NOMO-1 treated with DMSO at 0.1 percent for 48 hours (cell line): ENCODE measurements at regions not wholly inside any gene's neighbourhood (a gene's known extent, or its start where the extent isn't known, plus 50 kb on each side); places are given as distances from the start of the nearest gene placed in this dataset.

ENCODE experiments used
- DNase-seq: peaks from one replicate; lab custom pipeline; 2025; ENCODE audit not compliant: unreplicated experiment; lab: John Stamatoyannopoulos, UW

- DNase-seq: no peak
Measured at GRCh38 chr20:62527781-62528180, 52.0 kb upstream of the GATA5 start.

DNA sequence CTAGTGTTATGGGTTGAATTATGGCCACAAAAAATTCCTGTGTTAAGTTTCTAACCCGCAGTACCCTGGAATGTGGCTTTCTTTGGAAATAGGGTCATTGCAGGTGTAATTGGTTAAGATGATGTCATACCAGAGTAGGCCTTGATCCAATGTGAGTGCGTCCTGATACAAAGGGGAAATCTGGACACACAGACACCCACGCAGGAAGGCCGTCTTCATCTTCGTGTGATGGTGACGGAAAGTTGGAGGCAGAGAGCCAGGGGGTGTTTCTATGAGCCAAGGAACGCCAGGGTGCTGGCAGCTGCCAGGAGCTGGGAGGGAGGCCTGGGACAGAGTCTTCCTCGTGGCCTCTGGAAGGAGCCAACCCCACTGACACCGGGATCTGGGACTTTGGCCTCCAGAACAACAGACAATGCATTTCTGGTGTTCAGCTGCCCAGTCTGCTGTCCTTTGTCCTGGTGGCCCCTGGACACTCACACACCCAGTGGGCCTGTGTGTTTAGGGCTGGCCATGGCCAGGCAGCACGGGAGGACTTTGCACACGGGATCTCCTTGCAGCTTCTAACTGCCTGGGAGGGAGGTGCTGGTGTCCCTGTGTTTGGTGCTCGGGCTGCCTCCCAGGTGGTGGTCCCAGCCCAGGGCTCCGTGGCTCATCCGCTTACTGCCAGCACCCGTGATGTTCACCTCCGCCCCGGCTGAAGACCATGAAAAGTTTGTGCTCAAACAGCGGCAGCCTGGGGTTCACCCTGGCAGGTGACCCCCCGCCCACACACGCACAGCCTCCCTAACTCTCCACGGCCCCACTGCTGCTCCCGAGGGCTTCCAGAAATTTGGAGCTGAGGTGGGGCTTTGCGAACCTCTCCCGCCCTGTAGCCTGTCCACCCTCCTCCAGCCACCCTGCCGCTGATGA lies 53.4 kb upstream of the GATA5 start:
- DNase-seq: no peak

- DNase-seq: no peak
Measured at GRCh38 chr20:62529896-62530642, 54.3 kb upstream of the GATA5 start.

GRCh38 chr20:62530643-62531032 lies 54.8 kb upstream of the GATA5 start:
- no peak for DNase-seq

GRCh38 chr20:62531046-62531838 lies 55.4 kb upstream of the GATA5 start:
- no peak for DNase-seq

- no peak for DNase-seq
Measured at GRCh38 chr20:62532921-62533320, 57.1 kb upstream of the GATA5 start.

DNA sequence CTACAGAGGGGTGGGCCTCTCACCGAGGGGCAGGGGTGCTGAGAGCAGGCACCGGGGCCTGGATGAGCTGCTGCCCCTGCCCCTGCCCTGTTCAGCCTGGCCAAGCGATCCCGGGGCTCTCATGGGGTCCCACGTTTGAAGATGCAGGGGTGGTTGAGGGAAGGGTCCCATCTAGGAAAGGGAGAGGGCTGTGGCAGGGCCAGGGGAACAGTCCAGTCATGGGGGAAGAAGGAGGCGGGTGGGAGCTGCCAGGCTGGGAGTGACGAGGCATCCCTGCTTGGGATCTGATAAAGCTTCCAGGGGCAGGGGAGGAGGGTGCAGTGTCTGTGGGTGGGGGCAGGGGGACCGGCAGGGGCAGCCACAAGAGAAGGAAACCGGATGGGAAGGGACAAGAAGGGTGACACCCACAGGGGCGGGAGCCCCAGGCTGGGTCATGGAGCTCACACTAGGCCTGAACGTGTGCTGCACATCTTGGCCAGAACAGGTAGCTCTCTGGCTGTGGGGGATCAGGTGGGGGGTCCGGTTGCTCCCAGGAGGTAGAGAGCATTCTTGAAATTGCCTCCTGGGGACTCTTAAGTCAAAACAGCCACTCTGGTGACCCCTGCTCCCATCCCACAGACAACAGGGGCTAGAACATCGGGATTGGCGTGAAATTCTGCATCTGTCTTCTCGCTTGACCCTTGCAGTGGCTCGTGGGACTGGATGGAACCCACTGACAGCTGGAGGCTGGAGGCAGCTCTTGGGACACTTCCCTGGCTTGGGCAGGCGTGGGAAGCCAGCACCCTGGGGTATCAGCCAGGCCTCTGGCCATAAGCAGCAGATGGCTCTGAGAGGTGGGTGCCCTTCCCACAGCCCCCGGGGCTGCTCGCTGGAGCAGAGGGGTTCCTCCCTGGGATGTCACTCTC lies 58.0 kb upstream of the GATA5 start:
- DNase-seq: no peak

GRCh38 chr20:62534526-62535221 lies 58.9 kb upstream of the GATA5 start:
- no peak for DNase-seq

DNA sequence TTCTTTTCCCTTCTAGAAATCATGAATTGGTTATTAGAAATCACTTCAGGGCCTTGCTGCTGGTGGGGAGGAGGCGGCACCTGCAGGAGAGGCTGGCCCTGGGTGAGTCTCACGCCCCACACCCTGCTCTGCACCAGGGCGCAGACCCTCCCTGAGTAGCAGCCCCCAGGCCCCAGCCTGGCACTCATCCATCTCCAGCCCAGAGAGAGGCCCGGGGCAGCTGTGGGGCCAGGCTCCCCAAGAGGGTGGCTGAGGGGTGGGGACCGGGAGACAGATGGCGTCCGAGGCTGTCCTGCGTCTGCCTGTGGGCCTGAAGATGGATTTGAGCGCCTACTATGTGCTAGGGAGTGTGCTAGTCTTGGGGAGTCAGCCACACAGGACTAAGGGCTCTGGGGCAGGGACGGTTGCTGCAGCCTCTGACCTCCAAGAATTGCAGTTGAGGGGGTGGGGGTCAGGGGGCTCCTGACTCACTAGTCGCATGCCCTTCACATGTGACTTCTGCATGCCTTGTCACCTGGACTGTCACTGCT lies 59.6 kb upstream of the GATA5 start:
- no peak for DNase-seq

DNA sequence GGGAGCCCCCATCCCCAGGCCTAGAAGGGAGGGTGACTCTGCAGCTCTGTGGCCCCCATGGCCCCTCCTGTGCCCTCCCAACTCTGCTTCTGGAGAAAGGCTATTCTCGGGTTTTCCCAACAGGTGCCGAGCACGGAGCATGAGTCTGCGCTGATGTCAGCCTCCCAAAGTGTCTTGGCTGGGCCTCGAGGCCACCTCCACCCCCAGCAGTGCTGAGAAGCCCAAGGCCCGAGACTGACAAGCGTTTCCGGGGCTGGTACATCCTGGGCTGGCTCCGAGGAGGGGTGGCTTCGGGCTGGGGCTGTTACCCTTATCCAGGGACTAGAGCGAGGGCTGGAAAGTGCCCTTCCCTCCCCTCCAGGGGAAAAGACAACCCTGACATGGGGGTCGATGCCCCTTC lies 60.2 kb upstream of the GATA5 start:
- DNase-seq: no peak

- DNase-seq: no peak
Measured at GRCh38 chr20:62536871-62537401, 61.1 kb upstream of the GATA5 start.

DNA sequence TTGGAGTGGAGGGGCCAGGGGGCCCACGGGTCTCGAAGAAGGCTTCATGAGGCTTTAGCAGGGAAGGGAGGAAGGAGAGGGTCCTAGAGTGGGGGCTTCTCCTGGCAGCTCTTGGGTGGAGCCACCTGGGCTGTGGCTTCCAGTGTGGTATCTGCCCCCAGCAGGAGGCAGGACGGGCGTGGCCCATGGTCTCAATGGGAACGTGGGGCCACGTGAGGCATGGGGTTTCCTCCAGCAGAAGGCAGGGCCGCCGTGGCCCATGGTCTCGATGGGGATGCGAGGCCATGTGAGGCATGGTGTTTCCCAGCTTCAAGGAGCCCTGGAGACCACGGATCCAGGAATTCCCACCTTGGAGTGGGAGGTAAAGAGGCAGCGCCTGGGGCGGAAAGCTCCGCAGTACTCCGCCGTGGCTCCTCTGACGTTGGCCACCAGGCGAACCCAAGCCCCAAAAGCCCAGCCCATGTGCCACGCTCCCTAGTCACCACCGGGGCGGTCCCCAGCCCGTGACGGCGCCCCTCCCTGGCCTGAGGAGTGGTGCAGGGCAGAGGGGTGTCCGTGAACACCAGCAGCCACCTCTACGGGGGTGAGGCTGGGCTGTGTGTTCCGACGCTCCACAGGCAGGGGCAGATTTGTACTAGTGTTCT lies 62.0 kb upstream of the GATA5 start:
- DNase-seq: no peak

DNA sequence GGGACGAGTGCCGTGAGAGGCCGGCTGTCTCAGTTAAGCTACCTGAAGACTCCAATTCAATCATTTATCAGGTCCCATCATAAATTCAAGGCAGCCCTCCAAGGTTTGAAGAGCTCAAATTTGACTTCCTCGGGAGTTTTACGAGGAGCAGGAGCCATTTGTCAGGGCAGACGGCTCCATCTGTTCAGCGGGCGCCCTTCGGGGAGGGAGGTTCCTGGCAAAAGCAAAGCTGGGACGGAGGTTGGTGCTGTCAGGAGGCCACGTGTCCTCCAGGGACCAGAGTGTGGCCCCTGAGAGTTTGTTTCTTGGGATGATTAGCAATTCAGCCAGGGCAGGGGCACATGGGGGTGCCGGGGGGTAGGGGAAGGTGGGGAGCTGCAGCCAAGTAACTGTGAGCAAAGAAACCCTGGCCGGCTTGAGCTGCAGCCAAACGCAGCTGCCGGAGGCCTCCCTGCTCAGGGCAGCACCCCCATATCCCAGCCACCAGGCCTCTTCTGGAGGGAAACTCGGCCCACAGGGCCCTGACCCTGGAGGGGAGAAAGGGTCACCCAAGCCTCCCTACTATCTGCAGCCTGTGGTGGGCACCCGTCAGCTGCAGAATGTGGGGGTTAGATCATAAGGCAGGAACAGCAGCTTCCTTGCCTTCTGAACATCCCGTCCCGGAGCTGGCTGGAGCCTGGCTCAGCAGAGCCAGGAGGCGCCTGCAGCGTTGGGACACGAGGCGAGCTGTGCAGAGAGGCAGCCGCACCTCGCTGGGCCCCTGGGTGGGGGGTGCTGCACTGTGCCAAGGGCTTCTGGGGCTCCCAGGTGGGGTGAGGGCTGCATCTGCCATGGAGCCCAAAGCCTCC lies 63.6 kb upstream of the GATA5 start:
- DNase-seq: no peak

DNA sequence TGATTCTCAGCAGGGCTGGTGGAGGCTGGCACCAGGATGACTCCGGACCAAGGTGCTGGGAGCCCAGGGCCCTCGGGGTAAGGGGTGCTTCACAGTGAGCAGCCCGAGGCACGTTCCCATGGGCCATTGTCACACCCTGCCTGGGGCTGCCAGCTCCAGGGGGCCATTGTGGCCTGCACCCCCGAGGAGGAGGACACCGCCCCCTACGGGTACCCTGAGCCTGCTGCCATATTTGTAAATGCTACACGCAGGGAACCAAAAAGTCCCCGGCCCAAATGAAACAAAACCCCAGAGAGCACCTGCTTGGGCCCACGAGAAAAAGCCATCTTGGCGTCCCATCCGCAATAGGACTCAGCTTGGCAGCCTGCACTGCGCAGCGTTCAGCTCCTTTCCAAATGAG lies 64.7 kb upstream of the GATA5 start:
- DNase-seq: no peak

DNA sequence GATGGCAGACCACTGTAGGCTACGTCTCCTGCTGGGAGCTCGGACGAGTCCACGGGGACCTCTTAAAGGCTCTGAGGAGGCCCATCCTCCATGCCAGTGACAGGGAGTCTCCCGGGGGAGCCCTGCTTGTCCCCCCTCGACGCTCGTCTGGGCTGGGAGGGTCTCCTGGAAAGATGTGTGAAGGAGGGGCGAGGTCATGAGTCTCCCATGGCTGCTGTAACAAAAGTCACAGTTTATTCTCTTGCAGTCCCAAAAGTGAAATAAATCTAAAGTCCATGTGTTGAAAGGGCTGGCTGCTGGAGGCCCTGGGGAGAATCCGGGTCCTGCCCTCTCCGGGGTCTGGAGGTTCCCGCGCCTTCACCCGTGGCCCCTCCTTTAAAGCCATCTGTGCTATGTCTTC lies 67.1 kb upstream of the GATA5 start:
- no peak for DNase-seq

GRCh38 chr20:62543470-62544302 lies 67.9 kb upstream of the GATA5 start:
- no peak for DNase-seq

DNA sequence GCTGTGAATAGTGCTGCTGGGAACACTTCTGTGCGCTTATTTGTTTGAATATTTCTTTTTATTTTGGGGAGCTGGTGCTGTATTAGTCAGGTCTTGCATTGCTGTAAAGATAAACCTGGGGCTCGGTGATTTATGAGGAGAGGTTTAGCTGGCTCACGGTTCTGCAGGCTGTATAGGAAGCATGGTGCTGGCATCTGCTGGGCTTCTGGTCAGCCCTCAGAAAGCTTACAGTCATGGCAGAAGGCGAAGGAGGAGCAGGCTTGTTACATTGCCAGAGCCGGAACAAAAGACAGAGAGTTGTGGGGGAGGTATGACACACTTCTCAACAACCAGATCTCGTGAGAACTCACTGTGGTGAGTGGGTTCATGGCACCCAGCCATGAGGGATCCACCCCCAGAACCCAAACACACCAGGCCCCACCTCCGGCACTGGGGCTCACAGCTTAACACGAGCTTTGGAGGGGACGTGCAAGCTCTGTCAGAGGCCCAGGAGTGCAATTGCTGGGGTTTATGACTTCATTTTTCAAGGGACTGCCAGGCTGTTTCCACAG lies 68.8 kb upstream of the GATA5 start:
- no peak for DNase-seq
